Activated CD4-positive, alpha-beta T cell treated with anti-CD3 and anti-CD28 coated beads, Interleukin-2, amount 50 U/mL, for 1 hour (primary cell): ENCODE measurements at regions not wholly inside any gene's neighbourhood (a gene's known extent, or its start where the extent isn't known, plus 50 kb on each side); places are given as distances from the start of the nearest gene placed in this dataset.

ENCODE experiments used
- DNase-seq: peaks from one replicate; pipeline ENCODE4 v3.0.0-alpha.2; 2020

DNA sequence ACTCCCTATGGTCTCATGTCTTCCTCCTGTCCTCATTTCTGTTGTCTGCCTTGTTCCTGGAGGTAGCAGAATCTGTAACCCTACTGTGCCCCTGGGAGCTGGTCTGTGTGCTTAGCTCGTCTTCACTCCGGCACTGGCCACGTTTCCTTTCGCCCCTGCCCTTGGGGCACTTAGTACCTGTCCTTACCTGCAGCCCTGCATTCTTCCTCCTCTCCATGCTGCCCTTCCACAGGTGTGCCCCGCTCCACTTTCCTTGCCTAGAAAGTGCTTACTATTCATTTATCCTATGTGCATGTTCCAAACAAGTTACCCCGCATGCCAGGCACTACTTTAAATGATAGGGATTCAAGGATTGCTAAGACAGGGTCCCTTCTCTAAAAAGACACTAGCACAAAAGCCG lies 199.9 kb upstream of the ZMIZ1 start:
- no peak for DNase-seq

GRCh38 chr10:78869508-78870454 lies 199.0 kb upstream of the ZMIZ1 start:
- no peak for DNase-seq

GRCh38 chr10:78870458-78870857 lies 198.3 kb upstream of the ZMIZ1 start:
- no peak for DNase-seq

GRCh38 chr10:78871796-78872195 lies 197.0 kb upstream of the ZMIZ1 start:
- no peak for DNase-seq

- DNase-seq, result no peak
Observed at GRCh38 chr10:78873413-78873812, 195.4 kb upstream of the ZMIZ1 start.

GRCh38 chr10:78875331-78875877 lies 193.4 kb upstream of the ZMIZ1 start:
- no peak for DNase-seq

- DNase-seq, result no peak
Observed at GRCh38 chr10:78875932-78876331, 192.8 kb upstream of the ZMIZ1 start.

DNA sequence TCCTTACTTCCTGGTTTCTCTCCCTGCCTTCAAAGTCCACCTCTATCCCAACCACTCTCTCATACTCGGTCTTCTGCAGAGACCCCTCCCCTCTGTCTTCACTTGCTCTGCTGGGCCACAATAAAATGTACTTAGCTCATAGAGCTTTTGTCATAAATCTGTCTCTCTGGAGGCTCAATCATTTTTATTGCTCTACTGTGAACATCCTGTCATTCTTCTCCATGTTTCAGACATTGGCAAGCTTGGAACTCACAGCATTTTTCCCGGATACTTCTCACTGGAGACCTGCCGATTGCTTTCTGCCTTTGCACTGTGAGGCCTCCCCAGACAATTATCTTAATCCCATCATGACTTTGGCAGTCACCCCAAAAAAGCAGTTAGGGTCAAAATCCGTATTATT lies 192.3 kb upstream of the ZMIZ1 start:
- DNase-seq, result no peak

DNA sequence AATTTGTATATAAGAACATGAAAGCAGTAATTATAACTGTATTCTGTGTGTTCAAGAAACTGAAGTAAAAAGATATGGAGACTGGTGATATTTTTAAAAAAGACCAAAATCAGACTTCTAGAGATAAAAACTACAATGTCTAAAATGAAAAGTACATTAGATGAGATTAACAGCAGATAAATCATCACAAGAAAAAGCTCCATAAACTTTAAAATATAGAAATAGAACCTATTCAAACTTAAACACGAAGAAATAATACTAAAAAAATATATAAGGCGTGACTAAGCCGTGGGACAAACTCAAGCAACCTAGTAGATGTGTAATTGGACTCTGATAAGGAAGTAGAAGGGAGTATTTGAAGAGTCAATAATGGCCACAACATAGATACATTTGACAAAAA lies 189.1 kb upstream of the ZMIZ1 start:
- no peak for DNase-seq

DNA sequence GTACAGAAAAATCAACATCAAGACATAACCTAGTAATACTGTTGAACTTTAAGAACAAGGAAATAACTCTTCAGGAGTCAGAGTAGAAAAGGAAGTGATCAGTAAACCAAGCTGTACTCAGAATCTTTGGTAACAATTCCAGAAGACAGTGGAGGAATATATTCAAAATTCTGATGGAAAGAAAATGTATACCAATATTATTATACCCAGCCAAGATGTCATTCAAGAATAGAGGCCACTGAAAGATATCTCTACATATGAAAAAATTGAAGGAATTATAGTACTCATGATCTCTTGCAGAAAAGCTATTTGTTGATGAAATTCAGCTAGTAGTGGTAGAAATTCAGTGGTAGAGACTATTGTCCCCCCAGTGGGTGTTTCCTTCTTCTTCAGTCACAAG lies 182.6 kb upstream of the ZMIZ1 start:
- no peak for DNase-seq

GRCh38 chr10:78889536-78890063 lies 179.2 kb upstream of the ZMIZ1 start:
- no peak for DNase-seq

GRCh38 chr10:78890506-78890905 lies 178.3 kb upstream of the ZMIZ1 start:
- no peak for DNase-seq

DNA sequence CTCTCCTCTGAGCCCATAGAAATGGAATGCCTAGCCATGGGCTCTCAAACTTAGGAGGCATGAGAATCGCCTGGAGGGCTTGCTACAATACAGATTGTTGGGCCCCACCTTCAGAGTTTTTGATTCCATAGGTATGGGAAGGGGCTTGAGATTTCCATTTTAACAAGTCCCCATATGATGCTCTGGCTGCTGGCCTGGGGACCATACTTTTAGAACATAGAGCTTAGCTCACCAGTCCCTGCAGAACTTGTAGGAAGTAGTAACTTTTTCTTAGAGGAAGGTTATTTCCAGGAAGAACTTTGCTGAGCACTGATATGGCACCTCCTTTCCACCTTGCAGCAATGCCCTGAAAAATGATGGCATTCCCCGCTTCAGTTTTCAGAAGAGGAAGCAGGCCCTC lies 177.0 kb upstream of the ZMIZ1 start:
- no peak for DNase-seq

GRCh38 chr10:78892338-78893176 lies 176.2 kb upstream of the ZMIZ1 start:
- no peak for DNase-seq

- no peak for DNase-seq
Observed at GRCh38 chr10:78893217-78893616, 175.5 kb upstream of the ZMIZ1 start.

GRCh38 chr10:78894089-78894840 lies 174.5 kb upstream of the ZMIZ1 start:
- no peak for DNase-seq

DNA sequence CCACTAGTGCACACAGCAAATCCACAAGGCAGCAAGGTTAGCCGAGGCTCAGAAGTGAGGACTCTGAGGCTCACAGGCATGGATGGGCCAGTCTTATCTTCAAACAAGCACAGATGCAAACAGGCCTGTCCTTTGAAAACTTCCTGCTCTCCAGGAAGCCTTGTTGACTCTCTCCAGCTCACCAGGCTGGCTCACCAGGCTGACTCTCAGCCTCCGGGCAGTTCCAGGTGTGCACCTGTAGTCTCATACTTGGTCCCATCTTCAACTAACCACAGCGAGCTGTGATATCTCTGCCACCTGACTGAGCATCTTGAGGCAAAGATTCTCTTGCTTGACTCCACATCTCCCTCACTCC lies 173.9 kb upstream of the ZMIZ1 start:
- no peak for DNase-seq

- DNase-seq, result no peak
Observed at GRCh38 chr10:78895469-78895868, 173.3 kb upstream of the ZMIZ1 start.

GRCh38 chr10:78896159-78896928 lies 172.4 kb upstream of the ZMIZ1 start:
- no peak for DNase-seq

- no peak for DNase-seq
Observed at GRCh38 chr10:78898341-78899097, 170.2 kb upstream of the ZMIZ1 start.

DNA sequence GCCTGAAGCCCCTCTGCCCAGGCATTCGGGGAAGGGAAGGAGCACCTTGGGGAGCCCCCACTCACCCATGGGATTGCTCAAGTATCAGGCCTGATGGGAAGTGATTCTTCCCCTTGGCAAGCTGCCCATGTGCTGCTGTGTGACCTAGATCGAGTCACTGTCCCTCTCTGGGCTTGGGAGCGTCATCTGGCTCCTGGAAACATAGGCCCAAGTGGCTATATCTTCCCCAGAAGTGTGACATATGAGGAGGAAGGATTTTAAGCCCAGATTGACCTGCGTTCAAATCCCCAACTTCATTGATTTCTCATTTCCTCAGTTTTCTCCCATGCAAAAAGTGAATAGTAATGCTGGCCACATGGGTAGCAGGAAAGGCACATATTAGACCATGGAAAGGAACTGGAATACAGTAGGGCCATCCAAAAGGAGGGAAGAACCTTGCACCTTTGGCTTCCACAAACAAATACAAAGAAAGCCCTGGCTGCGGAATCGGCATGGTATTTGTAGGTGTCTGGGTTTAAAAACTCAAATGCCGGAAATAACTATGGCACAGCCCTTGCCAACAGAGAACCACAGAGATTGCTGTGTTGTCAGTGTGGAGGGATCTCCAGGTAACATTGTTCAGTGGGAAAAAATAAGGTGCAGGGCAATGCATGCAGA lies 169.5 kb upstream of the ZMIZ1 start:
- no peak for DNase-seq
